DLD1 (cell line): ENCODE measurements at regions not wholly inside any gene's neighbourhood (a gene's known extent, or its start where the extent isn't known, plus 50 kb on each side); places are given as distances from the start of the nearest gene placed in this dataset.
"Not testable (repeated sequence)": the region's sequence is repeated elsewhere in the genome, so short reads cannot be mapped to it uniquely, and the experiment has no call there.

Source experiments
- in situ Hi-C: cut with HindIII; loops from 2 replicates; pipeline ENCODE4 v1.10.0; 2017; ENCODE audit warnings: low sequenced_read_pairs

GRCh38 chr3:72006631-72007556, 221.9 kb upstream of the PROK2 start:
- in situ Hi-C loops, result no loop called here

GRCh38 chr3:72004749-72005292, 219.9 kb upstream of the PROK2 start:
- in situ Hi-C loops, result no loop called here

DNA sequence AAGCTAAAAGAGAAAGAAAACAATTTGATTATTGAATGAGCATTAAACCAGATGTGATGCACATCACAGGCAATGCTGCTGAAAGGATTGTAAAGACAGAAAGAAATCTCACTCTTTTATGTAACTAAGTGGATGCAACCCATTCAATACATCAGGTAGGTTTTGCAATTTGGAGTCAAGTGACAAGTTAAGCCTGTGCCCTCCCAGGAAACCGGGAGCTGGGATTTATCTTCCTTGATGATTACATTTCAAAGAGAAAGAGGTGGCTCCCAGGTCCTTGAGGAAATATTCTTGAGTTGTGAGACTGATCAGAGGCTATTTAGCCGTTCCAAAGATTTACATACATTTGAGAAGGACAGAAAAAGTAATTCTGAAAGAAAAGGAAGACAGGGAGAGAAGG, 219.0 kb upstream of the PROK2 start:
- in situ Hi-C loops, result no loop called here

GRCh38 chr3:72001758-72002157, 216.8 kb upstream of the PROK2 start:
- in situ Hi-C loops, result no loop called here

DNA sequence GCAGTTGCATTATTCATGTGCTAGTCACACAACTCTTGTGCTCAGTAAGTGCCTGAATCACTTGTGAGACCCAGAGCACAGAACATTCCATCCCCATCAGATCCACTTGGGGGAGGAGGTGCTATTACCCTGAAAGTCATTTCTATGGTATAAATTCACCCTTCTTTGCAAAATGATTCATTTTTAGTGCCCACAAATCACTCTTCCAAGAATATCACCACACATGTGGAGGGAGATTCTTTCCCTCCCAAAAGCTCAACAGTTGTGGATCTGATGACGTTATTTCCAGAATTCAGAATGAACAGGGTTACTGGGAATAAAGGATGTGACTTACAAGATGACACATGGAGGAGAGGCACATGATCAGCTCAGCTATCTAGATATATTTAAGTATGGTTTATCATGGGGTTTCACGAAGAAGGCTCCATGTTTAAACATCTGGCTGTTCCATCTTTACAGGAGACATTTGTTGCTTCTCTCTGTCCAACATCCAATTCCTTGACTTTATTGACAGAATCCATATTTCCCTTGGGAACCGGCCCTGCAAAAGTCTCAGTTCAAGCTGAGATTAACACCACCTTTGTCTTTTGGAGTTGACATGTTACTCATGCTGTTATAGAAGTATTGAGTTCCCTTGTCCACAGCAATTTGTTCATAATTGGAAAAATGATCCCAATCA, 214.2 kb upstream of the PROK2 start:
- in situ Hi-C loops, result no loop called here

DNA sequence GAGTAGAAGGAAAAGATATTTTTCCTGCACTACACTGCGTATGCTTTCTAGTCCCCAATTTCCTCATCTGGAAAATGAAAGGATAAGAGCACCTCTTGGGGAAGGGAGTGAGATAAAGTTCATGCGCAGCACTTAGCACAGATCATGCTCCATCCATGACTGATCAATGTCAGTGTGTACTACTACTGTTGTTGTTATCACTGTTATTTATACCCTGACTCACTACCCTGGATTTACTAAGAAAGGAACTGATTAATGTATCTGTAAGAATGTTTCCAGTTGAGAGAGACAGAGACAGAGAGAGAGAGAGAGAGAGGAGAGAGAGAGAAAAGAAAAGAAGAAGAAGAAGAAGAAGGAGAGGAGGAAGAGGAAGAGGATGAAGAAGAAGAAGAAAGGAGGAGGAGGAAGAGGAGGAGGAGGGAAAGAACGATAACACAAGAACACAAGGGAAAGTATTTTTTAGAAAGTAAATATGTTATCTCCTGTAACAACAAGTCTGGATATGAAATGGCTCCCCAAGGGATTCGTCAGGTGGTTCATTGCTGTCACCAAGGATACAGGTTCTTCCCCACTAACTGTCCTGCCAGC, 212.2 kb upstream of the PROK2 start:
- in situ Hi-C loops, result no loop called here

DNA sequence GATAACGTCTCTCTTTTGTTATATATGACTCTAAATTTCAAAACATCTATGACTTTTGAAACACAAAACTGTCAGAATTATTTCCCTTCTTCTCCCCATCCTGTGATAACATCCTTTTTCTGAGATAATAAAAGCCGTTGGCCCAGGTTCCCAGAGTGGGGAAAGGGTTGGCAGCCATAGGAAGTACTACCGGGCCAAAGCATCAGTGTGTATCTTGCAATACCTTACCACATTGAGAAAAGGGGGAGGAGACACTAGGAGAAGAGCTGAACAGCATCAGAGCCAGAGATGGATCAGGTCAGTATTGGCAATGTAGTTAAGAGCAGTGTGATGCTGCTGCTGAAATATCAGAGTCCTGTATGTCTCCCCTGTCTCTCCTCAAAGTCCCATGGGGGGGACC, 210.0 kb upstream of the PROK2 start:
- in situ Hi-C loops, result no loop called here

GRCh38 chr3:71994203-71994602, 209.3 kb upstream of the PROK2 start:
- in situ Hi-C loops, result no loop called here

- in situ Hi-C loops, result no loop called here
Observed at GRCh38 chr3:71991681-71992080, 206.7 kb upstream of the PROK2 start.

DNA sequence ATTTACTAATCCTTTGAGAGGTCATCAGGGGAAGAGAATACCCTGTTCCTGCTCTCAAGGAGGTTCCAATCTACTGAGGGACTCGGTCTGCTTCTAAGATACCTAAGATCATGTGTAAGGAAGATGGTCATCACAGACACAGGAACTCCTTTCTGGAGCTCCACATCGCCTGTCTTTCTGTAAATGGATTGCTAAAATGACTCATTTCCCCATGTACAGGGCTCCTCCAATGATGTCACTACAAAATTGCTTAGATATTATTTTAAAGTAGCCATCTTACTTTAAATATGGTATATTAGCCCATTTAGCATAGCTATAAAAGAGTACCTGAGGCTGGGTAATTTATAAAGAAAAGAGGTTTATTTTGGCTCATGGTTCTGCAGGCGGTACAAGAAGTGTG, 206.1 kb upstream of the PROK2 start:
- in situ Hi-C loops, result no loop called here

- in situ Hi-C loops, result no loop called here
Observed at GRCh38 chr3:71990545-71990944, 205.6 kb upstream of the PROK2 start.

DNA sequence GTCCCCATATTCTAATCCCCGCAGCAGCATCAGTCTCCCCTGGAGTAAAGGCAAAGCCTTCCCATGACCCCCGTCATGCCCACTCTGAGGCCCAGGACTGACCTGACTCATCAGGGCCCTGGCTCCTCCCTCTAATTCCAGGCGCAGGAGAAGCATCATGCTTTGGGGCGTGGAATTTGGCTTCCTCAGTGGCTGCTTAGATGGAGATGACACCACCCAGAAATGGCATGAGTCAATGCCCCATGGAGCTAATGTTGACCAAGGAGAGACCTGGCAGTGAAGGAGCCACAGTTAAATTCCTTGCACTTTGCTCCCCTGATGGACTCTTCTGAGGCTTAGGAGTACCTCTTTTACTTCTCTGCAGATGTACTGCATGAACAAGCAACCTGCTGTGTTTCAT, 204.2 kb upstream of the PROK2 start:
- in situ Hi-C loops, result no loop called here

GRCh38 chr3:71987828-71988227, 202.9 kb upstream of the PROK2 start:
- in situ Hi-C loops, result no loop called here

GRCh38 chr3:71987089-71987735, 202.3 kb upstream of the PROK2 start:
- in situ Hi-C loops, result no loop called here

- in situ Hi-C loops, result no loop called here
Observed at GRCh38 chr3:71986606-71987005, 201.7 kb upstream of the PROK2 start.

DNA sequence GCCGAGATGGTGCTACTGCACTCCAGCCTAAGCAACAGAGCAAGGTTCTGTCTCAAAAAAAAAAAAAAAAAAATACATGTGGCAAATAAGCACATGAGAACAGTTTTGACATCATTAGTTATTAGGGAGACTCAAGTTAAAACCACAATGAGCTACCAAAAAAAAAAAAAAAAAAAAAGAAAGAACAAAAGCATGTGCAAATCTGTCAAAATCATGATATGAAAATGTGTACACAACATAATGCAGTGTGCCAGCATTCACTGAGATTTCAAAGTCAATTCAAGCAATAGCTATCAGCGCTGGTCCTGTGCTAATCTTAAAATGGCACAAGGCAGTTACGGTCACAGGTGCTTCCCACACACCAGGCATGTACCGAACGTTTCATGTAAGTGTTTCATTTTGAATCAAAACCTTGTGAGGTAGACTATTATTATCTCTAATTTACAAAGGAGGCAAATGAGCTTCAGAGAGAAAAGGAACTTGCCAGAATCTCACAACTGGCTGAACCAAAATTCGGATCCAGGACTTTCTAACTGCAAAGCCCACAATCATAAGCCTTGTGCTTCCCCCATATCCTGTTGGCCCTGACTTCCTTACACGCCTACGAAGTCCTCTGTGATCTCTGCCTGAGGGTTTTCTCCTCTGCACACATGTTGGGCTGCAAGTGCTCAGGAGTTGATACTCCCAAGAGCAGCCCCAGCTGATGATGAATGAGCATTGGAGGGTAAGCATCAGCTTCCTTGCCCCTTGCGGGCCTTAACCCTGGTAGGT, 200.1 kb upstream of the PROK2 start:
- in situ Hi-C loops, result no loop called here

GRCh38 chr3:71983694-71984093, 198.7 kb upstream of the PROK2 start:
- in situ Hi-C loops, result no loop called here

GRCh38 chr3:71982506-71983258, 197.7 kb upstream of the PROK2 start:
- in situ Hi-C loops, result not testable (repeated sequence)

GRCh38 chr3:71979175-71979574, 194.2 kb upstream of the PROK2 start:
- in situ Hi-C loops, result no loop called here
